ENCODE measurements at regions not wholly inside any gene's neighbourhood (a gene's known extent, or its start where the extent isn't known, plus 50 kb on each side); places are given as distances from the start of the nearest gene placed in this dataset.

GRCh38 chr17:77765292-77765691 lies 193.2 kb upstream of the TNRC6C start:
- no TSS peak for BruUV-seq (replicated peaks)
- H4K20me1 ChIP-seq (ENCODE audit: insufficient read depth, low read length), result no peaks in the 10 kb centered on the region
- H3K36me3 ChIP-seq (replicated peaks in 1 of 2; ENCODE audit: control insufficient read depth in 1 of 2, insufficient read depth in 2 of 2, low read length in 2 of 2), result no peaks in the 10 kb centered on the region
- H3K27me3 ChIP-seq (ENCODE audit: control insufficient read depth in 1 of 2, insufficient read depth in 2 of 2, low read length in 2 of 2), result peaks cover 14 to 72% of the 10 kb centered on the region in 2 experiments
- intact Hi-C loops (cut with micrococcal nuclease; ENCODE audit: unreplicated experiment), result no loop called here
- H3K79me2 ChIP-seq (ENCODE audit: insufficient read depth, low read length), result no peaks in the 10 kb centered on the region
- ATAC-seq, result no peak
- no peak overlapping the region for H3K27ac ChIP-seq (ENCODE audit: extremely low read length, insufficient read depth, low read length)
- no peak for DNase-seq (ENCODE audit: low spot score)
- no peaks in the 10 kb centered on the region for H3K4me1 ChIP-seq (ENCODE audit: insufficient read depth, low read length)
- H3K4me3 ChIP-seq (replicated peaks in 1 of 3; ENCODE audit: insufficient read depth in 1 of 3, low read depth in 2 of 3, low read length in 3 of 3), result no peak overlapping the region
- no peak overlapping the region for H3K4me2 ChIP-seq (ENCODE audit: low read depth, low read length)
- H2AFZ ChIP-seq (ENCODE audit: low read length), result no peak overlapping the region
- H3K9ac ChIP-seq (ENCODE audit: insufficient read depth, low read depth, low read length), result no peak overlapping the region
- CTCF ChIA-PET (ENCODE audit: low intra/inter-chr PET ratio, low total read pairs), result no interaction called here
- POLR2A ChIA-PET, result no interaction called here
- in situ Hi-C loops (cut with HindIII; ENCODE audit: extremely low pct_ligation_motif_present, low pct_unique_long_range_greater_than_20kb), result no loop called here
- no peaks in the 10 kb centered on the region for H3K9me3 ChIP-seq (ENCODE audit: low read length)
- no peak for FAIRE-seq
- WGBS (ENCODE audit: low lambda C conversion rate), result 90% methylated on average over 1 of the region's 1 CpG
- no peak for TF ChIP-seq SNAPC2 (CRISPR knock-in tag; IDR thresholded peaks at IDR 0.05)
- no peak for TF ChIP-seq ZNF468 (CRISPR knock-in tag; IDR thresholded peaks at IDR 0.05)
- no peak for TF ChIP-seq HNF4G (IDR thresholded peaks at IDR 0.05; ENCODE audit: borderline replicate concordance, low read depth, low read length)
- no peak for TF ChIP-seq HNF4G (CRISPR knock-in tag; IDR thresholded peaks at IDR 0.05; ENCODE audit: borderline replicate concordance, low read depth)
- no peak for TF ChIP-seq LRRFIP1 (CRISPR knock-in tag; conservative IDR thresholded peaks at IDR 0.05)
- no peak for TF ChIP-seq ARID2 (CRISPR knock-in tag; IDR thresholded peaks at IDR 0.05; ENCODE audit: borderline replicate concordance)
- TF ChIP-seq ZMYM2 (CRISPR knock-in tag; IDR thresholded peaks at IDR 0.05), result no peak
- TF ChIP-seq MAFG (CRISPR knock-in tag; IDR thresholded peaks at IDR 0.05), result no peak
- TF ChIP-seq HNF4A (CRISPR knock-in tag; IDR thresholded peaks at IDR 0.05), result no peak
- no peak for TF ChIP-seq IKZF1 (IDR thresholded peaks at IDR 0.05)
- no peak for TF ChIP-seq CCAR2 (optimal IDR thresholded peaks at IDR 0.05; ENCODE audit: low read depth, low read length)
- no peak for TF ChIP-seq CBX1 (IDR thresholded peaks at IDR 0.05; ENCODE audit: low read depth)
- no peak for TF ChIP-seq EEA1 (CRISPR knock-in tag; IDR thresholded peaks at IDR 0.05; ENCODE audit: borderline replicate concordance)
- no peak for TF ChIP-seq ZNF747 (CRISPR knock-in tag; IDR thresholded peaks at IDR 0.05; ENCODE audit: borderline replicate concordance)
- no peak for TF ChIP-seq ZNF597 (CRISPR knock-in tag; IDR thresholded peaks at IDR 0.05)
- TF ChIP-seq CEBPZ (IDR thresholded peaks at IDR 0.05; ENCODE audit: low read length), result no peak
- no peak for TF ChIP-seq ZNF546 (CRISPR knock-in tag; conservative IDR thresholded peaks at IDR 0.05)
- no peak for TF ChIP-seq ZSCAN5A (CRISPR knock-in tag; IDR thresholded peaks at IDR 0.05; ENCODE audit: borderline replicate concordance)
- no peak for TF ChIP-seq FOXM1 (CRISPR knock-in tag; IDR thresholded peaks at IDR 0.05)
- no peak for TF ChIP-seq ZNF44 (CRISPR knock-in tag; IDR thresholded peaks at IDR 0.05)

Measured in HepG2 (cell line).